ENCODE measurements at regions not wholly inside any gene's neighbourhood (a gene's known extent, or its start where the extent isn't known, plus 50 kb on each side); places are given as distances from the start of the nearest gene placed in this dataset.

- no peaks in the 10 kb centered on the region for H3K4me1 ChIP-seq
- peaks cover 0 to 27% (median 11%) of the 10 kb centered on the region in 8 donors for H3K9me3 ChIP-seq
- intact Hi-C loops (cut with DNase I; ENCODE audit: low total_unique reads) = no loop called here
- H3K4me3 ChIP-seq = no peak overlapping the region
- DNase-seq = no peak
- TF ChIP-seq CTCF (IDR thresholded peaks at IDR 0.05 in 8 of 11, conservative IDR thresholded peaks at IDR 0.05 in 3 of 11) = no peak
- TF ChIP-seq POLR2AphosphoS5 (IDR thresholded peaks at IDR 0.05) = no peak
- no peak for TF ChIP-seq POLR2A (IDR thresholded peaks at IDR 0.05)
- WGBS, 5 donors = 52 to 64% (median 57%) methylated on average over 11 of the region's 11 CpGs
- no peak overlapping the region for H3K27ac ChIP-seq
- no peaks in the 10 kb centered on the region for H3K36me3 ChIP-seq
- H3K27me3 ChIP-seq (replicated peaks in 1 of 7) = peaks cover 0 to 44% (median 0%) of the 10 kb centered on the region in 7 donors
Measured at GRCh38 chr20:58054780-58055373, 173.6 kb downstream of the ANKRD60 start.

GRCh38 chr20:58054082-58054779 lies 174.2 kb downstream of the ANKRD60 start:
- Histone ChIP-seq H3K36me3 (no peaks in the 10 kb centered on the region), H3K9me3 (peaks cover 0 to 30% (median 11%) of the 10 kb centered on the region in 8 donors)
- intact Hi-C loops (cut with DNase I; ENCODE audit: low total_unique reads) = no loop called here

DNA sequence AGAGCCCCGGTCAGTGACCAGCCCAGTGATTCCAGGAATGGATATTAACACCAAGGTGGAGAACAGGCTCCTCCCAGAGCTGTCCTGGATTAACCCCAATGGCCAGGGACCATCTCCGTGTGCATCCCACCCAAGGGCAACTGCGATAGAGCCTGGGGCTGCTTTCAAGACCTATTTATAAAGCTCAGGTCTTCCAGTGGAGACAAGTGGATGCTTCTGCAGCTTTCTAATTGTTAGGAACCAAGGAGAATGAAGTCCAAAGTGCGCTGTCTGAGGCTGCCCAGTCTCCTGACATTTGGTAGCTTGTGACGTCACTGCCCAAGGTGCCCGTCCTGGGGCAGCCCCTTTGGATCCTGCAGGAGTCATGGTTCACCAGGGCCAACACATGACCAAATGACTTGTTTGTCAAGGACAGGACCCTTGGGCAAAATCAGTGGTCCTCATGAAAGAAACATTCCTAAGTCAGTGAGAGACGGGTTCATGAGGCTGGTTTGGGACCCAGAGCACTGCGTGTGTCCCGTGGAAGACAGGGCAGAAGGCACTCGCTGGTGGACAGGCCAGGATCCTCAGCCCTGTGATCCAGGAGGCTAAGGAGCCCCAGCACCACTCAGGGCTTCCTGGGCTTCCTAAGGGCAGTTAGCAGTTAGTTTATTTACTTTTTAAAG lies 174.9 kb downstream of the ANKRD60 start:
- DNase-seq = no peak
- Histone ChIP-seq H3K9me3 (peaks cover 0 to 30% (median 11%) of the 10 kb centered on the region in 8 donors), H3K4me3 (no peak overlapping the region), H3K4me1 (no peaks in the 10 kb centered on the region), H3K36me3 (no peaks in the 10 kb centered on the region), H3K27ac (no peak overlapping the region), H3K27me3 (replicated peaks in 1 of 7) (peaks cover 0 to 35% (median 0%) of the 10 kb centered on the region in 7 donors)
- WGBS, 5 donors = 76 to 93% (median 87%) methylated on average over 8 to 10 of the region's 10 CpGs
- intact Hi-C loops (cut with DNase I; ENCODE audit: low total_unique reads) = no loop called here
- no peak for TF ChIP-seq POLR2A (IDR thresholded peaks at IDR 0.05)
- TF ChIP-seq POLR2AphosphoS5 (IDR thresholded peaks at IDR 0.05) = no peak
- TF ChIP-seq CTCF (IDR thresholded peaks at IDR 0.05 in 8 of 11, conservative IDR thresholded peaks at IDR 0.05 in 3 of 11) = no peak

More at GRCh38 chr20:58054082-58054779, 174.2 kb downstream of the ANKRD60 start:
- Histone ChIP-seq H3K4me1 (no peaks in the 10 kb centered on the region), H3K4me3 (no peak overlapping the region), H3K27ac (no peak overlapping the region), H3K27me3 (replicated peaks in 1 of 7) (peaks cover 0 to 42% (median 0%) of the 10 kb centered on the region in 7 donors)
- no peak for TF ChIP-seq CTCF (IDR thresholded peaks at IDR 0.05 in 8 of 11, conservative IDR thresholded peaks at IDR 0.05 in 3 of 11)
- TF ChIP-seq POLR2A (IDR thresholded peaks at IDR 0.05) = no peak
- TF ChIP-seq POLR2AphosphoS5 (IDR thresholded peaks at IDR 0.05) = no peak
- DNase-seq = no peak
- 50 to 64% (median 57%) methylated on average over 6 of the region's 6 CpGs for WGBS, 5 donors

- Histone ChIP-seq H3K9me3 (peaks cover 0 to 30% (median 11%) of the 10 kb centered on the region in 8 donors), H3K4me1 (no peaks in the 10 kb centered on the region), H3K36me3 (no peaks in the 10 kb centered on the region), H3K27me3 (replicated peaks in 1 of 7) (peaks cover 0 to 23% (median 0%) of the 10 kb centered on the region in 7 donors), H3K4me3 (no peak overlapping the region), H3K27ac (no peak overlapping the region)
- no peak for DNase-seq
- TF ChIP-seq POLR2AphosphoS5 (IDR thresholded peaks at IDR 0.05) (no peak), CTCF (IDR thresholded peaks at IDR 0.05 in 8 of 11, conservative IDR thresholded peaks at IDR 0.05 in 3 of 11) (no peak), POLR2A (IDR thresholded peaks at IDR 0.05) (no peak)
- 0 to 80% (median 64%) methylated on average over 1 of the region's 1 CpG for WGBS, 5 donors
- intact Hi-C loops (cut with DNase I; ENCODE audit: low total_unique reads) = no loop called here
Measured at GRCh38 chr20:58051367-58051766, 177.1 kb downstream of the ANKRD60 start.
